K562 (cell line): ENCODE measurements at regions not wholly inside any gene's neighbourhood (a gene's known extent, or its start where the extent isn't known, plus 50 kb on each side); places are given as distances from the start of the nearest gene placed in this dataset.

ENCODE experiments used
- ATAC-seq: fragments of 200-7000 bp; cut with Tn5 transposase; 3 replicates; pipeline ENCODE4 v1.9.1; 2020; ENCODE audit warnings: moderate library complexity
- BruUV-seq: library from RNA; stranded (reverse); fragments of 400-500 nt; replicated peaks from 2 replicates; lab custom pipeline; 2021; lab: Mats Ljungman, UMichigan
- CTCF ChIA-PET: fragments of 300-600 bp; formaldehyde crosslinking; extraction: SDS; loops from one replicate; lab custom pipeline; 2021; ENCODE audit warnings: low intra/inter-chr PET ratio; lab: Yijun Ruan, JAX
- POLR2A ChIA-PET: fragments of 300-600, 350-650 bp; sonication (Branson Sonifier 250); formaldehyde crosslinking; extraction: SDS; loops from one replicate; lab custom pipeline; 2021; ENCODE audit warnings: antibody characterized with exemption, inconsistent platforms; lab: Yijun Ruan, JAX
- DNase-seq, 4 experiments: peaks; one replicate each; pipeline versions ENCODE4 v3.0.0 to v3.0.0-alpha.2; 2011 to 2018; ENCODE audit warnings: low spot score in 3 of 4, mixed read lengths in 3 of 4; ENCODE audit errors: extremely low read depth in 1 of 4
- FAIRE-seq: peaks from 2 replicates; lab custom pipeline; 2011; peaks lifted over from hg19 to GRCh38; lab: Jason Lieb, UNC
- H2AFZ ChIP-seq: 2 replicates; pipeline ENCODE4 v1.6.0; 2011; ENCODE audit warnings: low read depth, low read length, control low read depth, inconsistent platforms
- H3K27ac ChIP-seq: fragments of 200-600 bp; 3 replicates; pipeline ENCODE4 v1.8.0; 2011; ENCODE audit warnings: low read depth, mild to moderate bottlenecking, control low read depth, inconsistent platforms, low read length, moderate library complexity, mixed read lengths; ENCODE audit errors: extremely low read depth
- H3K27me3 ChIP-seq, 2 experiments: fragments of 300-600 bp in 1 of 2; 2 replicates in 1 of 2; 3 replicates in 1 of 2; pipeline versions ENCODE4 v1.6.0 to v1.8.0; 2011; ENCODE audit warnings: inconsistent platforms in 2 of 2, low read length in 2 of 2, mild to moderate bottlenecking in 1 of 2, mixed read lengths in 1 of 2, moderate library complexity in 1 of 2; ENCODE audit not compliant: control insufficient read depth in 2 of 2, insufficient read depth in 2 of 2
- H3K36me3 ChIP-seq: fragments of 300-600 bp; 3 replicates; pipeline ENCODE4 v1.8.0; 2011; ENCODE audit warnings: mild to moderate bottlenecking, low read length, inconsistent platforms; ENCODE audit not compliant: control insufficient read depth, insufficient read depth
- H3K4me1 ChIP-seq, 2 experiments: fragments of 200-600 bp in 1 of 2; replicated peaks in 1 of 2; 2 replicates in 1 of 2; 3 replicates in 1 of 2; pipeline versions ENCODE4 v1.5.1 to v1.8.0; 2011; ENCODE audit warnings: inconsistent platforms in 2 of 2, low read length in 2 of 2, mild to moderate bottlenecking in 1 of 2, mixed read lengths in 1 of 2, moderate library complexity in 1 of 2; ENCODE audit not compliant: control insufficient read depth in 2 of 2, insufficient read depth in 2 of 2
- H3K4me2 ChIP-seq: 2 replicates; pipeline ENCODE4 v1.6.1; 2011; ENCODE audit warnings: low read length, control low read depth, inconsistent platforms, mixed read lengths; ENCODE audit not compliant: insufficient read depth
- H3K4me3 ChIP-seq: fragments of 200-600 bp; sonication (generic), shearing (Covaris generic); 2 replicates; pipeline ENCODE4 v1.5.1; 2016; ENCODE audit warnings: control low read depth, inconsistent platforms
- H3K79me2 ChIP-seq: fragments of 200-600 bp; 3 replicates; pipeline ENCODE4 v1.8.0; 2011; ENCODE audit warnings: low read length, inconsistent platforms; ENCODE audit not compliant: control insufficient read depth, insufficient read depth
- H3K9ac ChIP-seq, 2 experiments: 2 replicates each; pipeline versions ENCODE4 v1.6.0 to v1.6.1; 2011; ENCODE audit warnings: low read depth in 2 of 2, low read length in 2 of 2, control low read depth in 1 of 2, inconsistent platforms in 1 of 2, mild to moderate bottlenecking in 1 of 2, mixed read lengths in 1 of 2; ENCODE audit not compliant: insufficient read depth in 1 of 2
- H3K9me1 ChIP-seq: one replicate; pipeline ENCODE4 v1.6.0; 2011; ENCODE audit warnings: inconsistent platforms, mild to moderate bottlenecking, low read length, moderate library complexity; ENCODE audit not compliant: control insufficient read depth, insufficient read depth
- H3K9me3 ChIP-seq: replicated peaks from 2 replicates; pipeline ENCODE4 v1.5.1; 2011; ENCODE audit warnings: low read depth, low read length, inconsistent platforms; ENCODE audit not compliant: control insufficient read depth, insufficient read depth
- H4K20me1 ChIP-seq: replicated peaks from 2 replicates; pipeline ENCODE4 v1.6.1; 2011; ENCODE audit warnings: low read length, inconsistent platforms, mixed read lengths; ENCODE audit not compliant: control insufficient read depth, insufficient read depth
- CHD4 ChIP-seq: fragments of 200-600 bp; sonication (generic); IDR thresholded peaks from 3 replicates; pipeline ENCODE4 v1.6.1; 2012; ENCODE audit warnings: low read depth, mild to moderate bottlenecking, mixed read lengths, low read length, inconsistent platforms; ENCODE audit not compliant: insufficient read depth, insufficient replicate concordance, poor library complexity, severe bottlenecking
- CREB3 ChIP-seq: fragments of 450-650 bp; conservative IDR thresholded peaks from 2 replicates; pipeline ENCODE4 v1.6.1; 2016; ENCODE audit warnings: missing genetic modification characterization, low read depth, mild to moderate bottlenecking, missing compliant biosample characterization, moderate library complexity
- FOXA3 ChIP-seq, 2 experiments: fragments of 450-650 bp in 1 of 2; sonication (generic) in 1 of 2; formaldehyde crosslinking; IDR thresholded peaks in 1 of 2; conservative IDR thresholded peaks in 1 of 2; 2 replicates each; pipeline versions ENCODE4 v1.4.0 to v1.8.0; 2020 to 2022; ENCODE audit warnings: mild to moderate bottlenecking in 2 of 2, missing genetic modification reagents in 1 of 2
- MAZ ChIP-seq, 2 experiments: fragments of 450-650 bp in 1 of 2; sonication (generic) in 1 of 2; formaldehyde crosslinking; IDR thresholded peaks in 1 of 2; conservative IDR thresholded peaks in 1 of 2; 2 replicates each; pipeline versions ENCODE4 v1.4.0 to v1.5.0; 2020; ENCODE audit warnings: mild to moderate bottlenecking in 1 of 2, missing genetic modification reagents in 1 of 2
- MBD2 ChIP-seq: sonication (generic); IDR thresholded peaks from 2 replicates; pipeline ENCODE4 v1.6.1; 2016; ENCODE audit warnings: low read depth, borderline replicate concordance
- NR2F6 ChIP-seq: fragments of 450-650 bp; formaldehyde crosslinking; IDR thresholded peaks from 2 replicates; pipeline ENCODE4 v1.4.0; 2020; ENCODE audit warnings: mild to moderate bottlenecking
- PHB ChIP-seq: fragments of 250-450 bp; sonication (Bioruptor Pico); IDR thresholded peaks from 2 replicates; pipeline ENCODE4 v1.5.0; 2021
- PRMT5 ChIP-seq: sonication (generic); formaldehyde crosslinking; IDR thresholded peaks from 2 replicates; pipeline ENCODE4 v1.5.0; 2020; ENCODE audit warnings: missing genetic modification reagents
- ZC3H4 ChIP-seq: sonication (generic); formaldehyde crosslinking; IDR thresholded peaks from 2 replicates; pipeline ENCODE4 v1.9.0; 2021; ENCODE audit warnings: missing genetic modification reagents, borderline replicate concordance
- ZNF197 ChIP-seq: fragments of 200-800 bp; sonication (Bioruptor generic); IDR thresholded peaks from 2 replicates; pipeline ENCODE4 v1.6.1; 2016; ENCODE audit warnings: low read depth, missing genetic modification characterization, missing compliant biosample characterization
- ZNF23 ChIP-seq: fragments of 250-450 bp; sonication (Bioruptor Pico); IDR thresholded peaks from 2 replicates; pipeline ENCODE4 v1.4.0; 2020; ENCODE audit warnings: mild to moderate bottlenecking
- ZNF766 ChIP-seq: fragments of 200-800 bp; sonication (Bioruptor generic); conservative IDR thresholded peaks from 2 replicates; pipeline ENCODE4 v1.6.1; 2016; ENCODE audit warnings: missing genetic modification characterization, missing compliant biosample characterization
- ZNF778 ChIP-seq: fragments of 450-650 bp; formaldehyde crosslinking; IDR thresholded peaks from 2 replicates; pipeline ENCODE4 v1.4.0; 2020; ENCODE audit warnings: mild to moderate bottlenecking, moderate library complexity
- WGBS: fragments of 100-300 bp; shearing (Covaris generic); methylation state at CpG from one replicate; pipeline ENCODE4 v1.1.6; 2016; ENCODE audit warnings: low coverage, mixed read lengths; ENCODE audit not compliant: insufficient coverage; ENCODE audit errors: missing lambda C conversion rate; 5-methylcytosine and 5-hydroxymethylcytosine counted together
- in situ Hi-C: fragments of 300-500 bp; cut with MboI; formaldehyde crosslinking; loops from 4 replicates; pipeline ENCODE4 v1.15.0; 2018; ENCODE audit warnings: inconsistent platforms, mixed read lengths
- intact Hi-C: fragments of 100-400 bp; cut with micrococcal nuclease; formaldehyde crosslinking; loops from 2 replicates; pipeline ENCODE4 v1.14.2; 2022

GRCh38 chr10:8874972-8875371 lies 820.5 kb downstream of the GATA3 start:
- no peak for ATAC-seq
- POLR2A ChIA-PET, result no interaction called here
- BruUV-seq, result no TSS peak
- no peak for DNase-seq
- H3K36me3 ChIP-seq, result no peaks in the 10 kb centered on the region
- intact Hi-C loops, result no loop called here
- no peaks in the 10 kb centered on the region for H4K20me1 ChIP-seq
- H3K27ac ChIP-seq, result no peak overlapping the region
- H3K4me1 ChIP-seq, result no peaks in the 10 kb centered on the region
- in situ Hi-C loops, result no loop called here
- no peak overlapping the region for H3K9ac ChIP-seq
- no peaks in the 10 kb centered on the region for H3K9me3 ChIP-seq
- 0% methylated on average over 3 of the region's 3 CpGs for WGBS
- CTCF ChIA-PET, result no interaction called here
- H3K4me2 ChIP-seq, result no peak overlapping the region
- no peak for FAIRE-seq
- H3K9me1 ChIP-seq, result no peaks in the 10 kb centered on the region
- TF ChIP-seq ZNF766 (CRISPR knock-in tag) (no peak), CHD4 (no peak), CREB3 (tag) (no peak), MAZ (CRISPR knock-in tag; conservative IDR thresholded peaks at IDR 0.05 in 1 of 2, IDR thresholded peaks at IDR 0.05 in 1 of 2) (no peak), ZC3H4 (CRISPR knock-in tag) (no peak), MBD2 (no peak), PHB (CRISPR knock-in tag) (no peak), ZNF197 (CRISPR knock-in tag) (no peak), NR2F6 (CRISPR knock-in tag) (no peak), FOXA3 (CRISPR knock-in tag; conservative IDR thresholded peaks at IDR 0.05 in 1 of 2, IDR thresholded peaks at IDR 0.05 in 1 of 2) (no peak), PRMT5 (no peak), ZNF23 (no peak), ZNF778 (CRISPR knock-in tag) (no peak)
- H3K27me3 ChIP-seq, result no peaks in the 10 kb centered on the region
- no peaks in the 10 kb centered on the region for H3K79me2 ChIP-seq
- no peak overlapping the region for H2AFZ ChIP-seq
- no peak overlapping the region for H3K4me3 ChIP-seq
